ENCODE measurements at regions not wholly inside any gene's neighbourhood (a gene's known extent, or its start where the extent isn't known, plus 50 kb on each side); places are given as distances from the start of the nearest gene placed in this dataset.

DNA sequence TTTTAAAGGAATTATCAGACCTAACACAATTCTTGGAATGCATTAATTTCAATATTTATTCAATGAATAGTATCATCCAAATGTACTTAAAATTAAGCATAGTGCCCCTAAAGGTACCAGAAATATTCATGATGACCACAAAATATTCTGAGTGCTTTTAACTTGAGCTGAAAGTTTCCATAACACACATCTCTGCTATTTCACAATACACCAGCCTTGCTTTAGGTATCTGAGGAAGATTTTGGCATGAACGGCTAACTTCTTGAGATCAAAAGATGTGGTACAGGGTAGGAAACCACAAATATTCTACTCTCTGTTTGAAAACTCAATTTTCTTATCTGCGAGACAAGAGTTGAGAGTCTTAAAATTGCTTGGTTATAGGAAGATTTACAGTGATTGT is 538.3 kb upstream of the PCDH7 start:
- FAIRE-seq (no peak), DNase-seq (ENCODE audit: low read depth, low spot score) (no peak)
- Histone ChIP-seq H3K36me3 (ENCODE audit: control insufficient read depth in 2 of 2, extremely low read depth in 1 of 2, insufficient read depth in 2 of 2, low read length in 2 of 2) (no peaks in the 10 kb centered on the region), H3K27me3 (ENCODE audit: control insufficient read depth in 2 of 2, insufficient read depth in 2 of 2, low read length in 2 of 2) (no peaks in the 10 kb centered on the region), H3K4me3 (replicated peaks in 1 of 3; ENCODE audit: insufficient read depth in 1 of 3, low read depth in 1 of 3, low read length in 3 of 3) (no peak overlapping the region), H2AFZ (ENCODE audit: low read depth, low read length) (no peak overlapping the region), H3K4me2 (ENCODE audit: insufficient read depth, low read length) (no peak overlapping the region), H4K20me1 (replicated peaks; ENCODE audit: control insufficient read depth, extremely low read depth, insufficient read depth, low read length) (no peaks in the 10 kb centered on the region), H3K9me1 (replicated peaks; ENCODE audit: control insufficient read depth, extremely low read depth, insufficient read depth, low read length) (no peaks in the 10 kb centered on the region), H3K27ac (ENCODE audit: insufficient read depth, low read depth, low read length) (no peak overlapping the region), H3K79me2 (ENCODE audit: control insufficient read depth, insufficient read depth, low read length) (no peaks in the 10 kb centered on the region), H3K9ac (replicated peaks; ENCODE audit: extremely low read depth, insufficient read depth, low read length) (no peak overlapping the region), H3K9me3 (replicated peaks; ENCODE audit: control insufficient read depth, insufficient read depth, low read length) (no peaks in the 10 kb centered on the region), H3K4me1 (ENCODE audit: control insufficient read depth, extremely low read depth, insufficient read depth, low read length) (no peaks in the 10 kb centered on the region)
- POLR2A ChIA-PET, result no interaction called here
- dilution Hi-C loops (cut with MboI; ENCODE audit: extremely low pct_ligation_motif_present, low sequenced_read_pairs), result no loop called here
- CTCF ChIA-PET, result no interaction called here
- intact Hi-C loops (cut with micrococcal nuclease), result no loop called here
- no TSS peak for BruUV-seq (replicated peaks)
- TF ChIP-seq MYC (IDR thresholded peaks at IDR 0.05; ENCODE audit: low read depth, low read length) (no peak), POLR2AphosphoS5 (IDR thresholded peaks at IDR 0.05; ENCODE audit: insufficient read depth, low read depth, low read length) (no peak), FOS (IDR thresholded peaks at IDR 0.05; ENCODE audit: borderline replicate concordance, insufficient read depth, low read length) (no peak), JUN (IDR thresholded peaks at IDR 0.05; ENCODE audit: borderline replicate concordance, insufficient read depth, insufficient read length, low read depth) (no peak), EZH2 (IDR thresholded peaks at IDR 0.05; ENCODE audit: borderline replicate concordance, low read depth, low read length, severe bottlenecking) (no peak), POLR2A (IDR thresholded peaks at IDR 0.05; ENCODE audit: low read depth, low read length) (no peak), GATA2 (IDR thresholded peaks at IDR 0.05; ENCODE audit: insufficient read depth, insufficient read length, low read depth, low read length) (no peak), CTCF (IDR thresholded peaks at IDR 0.05; ENCODE audit: extremely low read depth in 1 of 2, insufficient read depth in 1 of 2, low read depth in 1 of 2, low read length in 2 of 2) (no peak)
- TF ChIP-seq, protein P1, sequence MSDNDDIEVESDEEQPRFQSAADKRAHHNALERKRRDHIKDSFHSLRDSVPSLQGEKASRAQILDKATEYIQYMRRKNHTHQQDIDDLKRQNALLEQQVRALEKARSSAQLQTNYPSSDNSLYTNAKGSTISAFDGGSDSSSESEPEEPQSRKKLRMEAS (IDR thresholded peaks at IDR 0.05; ENCODE audit: insufficient read depth, insufficient read length), result no peak

Data from endothelial cell of umbilical vein (primary cell).